Breast epithelium (tissue), 4 donors: ENCODE measurements at regions not wholly inside any gene's neighbourhood (a gene's known extent, or its start where the extent isn't known, plus 50 kb on each side); places are given as distances from the start of the nearest gene placed in this dataset.
A peak's percentile ranks its signal among the peaks of the same experiment; 100 is the strongest.

Experiments
- DNase-seq, 2 donors: peaks; one replicate each; pipeline ENCODE4 v3.0.0-alpha.2; 2019; ENCODE audit warnings: low spot score in 2 of 2
- H3K27ac ChIP-seq, 2 donors: fragments of 200-600 bp; sonication (generic) in 1 of 2; one replicate each; pipeline ENCODE4 v1.5.1; 2016 to 2019; ENCODE audit warnings: mild to moderate bottlenecking in 1 of 2
- H3K27me3 ChIP-seq, 2 donors: fragments of 200-600 bp; sonication (generic) in 1 of 2; one replicate each; pipeline versions ENCODE4 v1.5.1 to v1.6.0; 2017 to 2019; ENCODE audit warnings: control low read depth in 1 of 2, mild to moderate bottlenecking in 1 of 2
- H3K36me3 ChIP-seq: fragments of 200-600 bp; one replicate; pipeline ENCODE4 v1.5.1; 2019
- H3K4me1 ChIP-seq, 2 donors: fragments of 200-600 bp; sonication (generic); one replicate each; pipeline ENCODE4 v1.5.1; 2016 to 2019; ENCODE audit warnings: control low read depth in 1 of 2
- H3K4me3 ChIP-seq, 3 donors: fragments of 200-600 bp; sonication (generic); 1 replicate in 2 of 3; 2 replicates in 1 of 3; pipeline ENCODE4 v1.5.1; 2016 to 2019; ENCODE audit warnings: mild to moderate bottlenecking in 3 of 3, moderate library complexity in 2 of 3
- H3K9me3 ChIP-seq, 2 donors: fragments of 200-600 bp; sonication (generic) in 1 of 2; one replicate each; pipeline ENCODE4 v1.5.1; 2016 to 2019; ENCODE audit warnings: control low read depth in 1 of 2
- POLR2A ChIP-seq: fragments of 450-650 bp; IDR thresholded peaks from one replicate; pipeline ENCODE4 v1.6.1; 2016; ENCODE audit warnings: antibody characterized with exemption, mild to moderate bottlenecking, moderate library complexity
- POLR2AphosphoS5 ChIP-seq, 3 donors: sonication (generic); formaldehyde crosslinking; IDR thresholded peaks; one replicate each; pipeline ENCODE4 v1.6.1; 2017; ENCODE audit warnings: antibody characterized with exemption in 3 of 3
- intact Hi-C: fragments of 100-400 bp; cut with DNase I; formaldehyde crosslinking; loops from one replicate; pipeline ENCODE4 v1.15.1; 2023; ENCODE audit warnings: low total_unique reads
- TF ChIP-seq, protein P1 (sequence below), 3 donors: fragments of 450-650 bp; IDR thresholded peaks; one replicate each; pipeline ENCODE4 v1.5.1; 2016 to 2017; ENCODE audit warnings: antibody characterized with exemption in 3 of 3, mild to moderate bottlenecking in 3 of 3, moderate library complexity in 3 of 3

DNA sequence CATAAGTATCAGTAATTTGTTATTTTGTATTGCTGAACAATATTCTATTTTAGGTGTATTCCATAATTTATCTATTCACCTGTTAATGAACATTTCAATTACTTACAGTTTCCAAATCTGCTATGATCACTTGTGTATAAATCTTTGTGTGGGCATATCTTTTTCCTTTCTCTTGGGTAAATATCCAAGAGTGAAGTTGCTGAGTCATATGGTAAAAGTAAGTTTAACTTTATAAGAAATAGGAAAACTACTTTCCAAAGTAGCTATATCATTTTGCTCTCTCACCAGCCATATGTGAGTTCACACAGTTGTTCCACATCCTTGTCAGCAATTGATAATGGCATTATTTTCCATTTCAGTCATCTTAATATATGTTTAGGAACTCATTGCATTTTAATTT is 66.6 kb upstream of the KITLG start:
- Histone ChIP-seq H3K27ac (no peak overlapping the region), H3K4me3 (no peak overlapping the region), H3K36me3 (no peaks in the 10 kb centered on the region), H3K9me3 (no peaks in the 10 kb centered on the region), H3K27me3 (no peaks in the 10 kb centered on the region), H3K4me1 (no peaks in the 10 kb centered on the region)
- DNase-seq: no peak
- TF ChIP-seq POLR2AphosphoS5 (IDR thresholded peaks at IDR 0.05) (no peak), POLR2A (no peak)
- TF ChIP-seq, protein P1, sequence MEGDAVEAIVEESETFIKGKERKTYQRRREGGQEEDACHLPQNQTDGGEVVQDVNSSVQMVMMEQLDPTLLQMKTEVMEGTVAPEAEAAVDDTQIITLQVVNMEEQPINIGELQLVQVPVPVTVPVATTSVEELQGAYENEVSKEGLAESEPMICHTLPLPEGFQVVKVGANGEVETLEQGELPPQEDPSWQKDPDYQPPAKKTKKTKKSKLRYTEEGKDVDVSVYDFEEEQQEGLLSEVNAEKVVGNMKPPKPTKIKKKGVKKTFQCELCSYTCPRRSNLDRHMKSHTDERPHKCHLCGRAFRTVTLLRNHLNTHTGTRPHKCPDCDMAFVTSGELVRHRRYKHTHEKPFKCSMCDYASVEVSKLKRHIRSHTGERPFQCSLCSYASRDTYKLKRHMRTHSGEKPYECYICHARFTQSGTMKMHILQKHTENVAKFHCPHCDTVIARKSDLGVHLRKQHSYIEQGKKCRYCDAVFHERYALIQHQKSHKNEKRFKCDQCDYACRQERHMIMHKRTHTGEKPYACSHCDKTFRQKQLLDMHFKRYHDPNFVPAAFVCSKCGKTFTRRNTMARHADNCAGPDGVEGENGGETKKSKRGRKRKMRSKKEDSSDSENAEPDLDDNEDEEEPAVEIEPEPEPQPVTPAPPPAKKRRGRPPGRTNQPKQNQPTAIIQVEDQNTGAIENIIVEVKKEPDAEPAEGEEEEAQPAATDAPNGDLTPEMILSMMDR (IDR thresholded peaks at IDR 0.05): no peak
- intact Hi-C loops: no loop called here

DNA sequence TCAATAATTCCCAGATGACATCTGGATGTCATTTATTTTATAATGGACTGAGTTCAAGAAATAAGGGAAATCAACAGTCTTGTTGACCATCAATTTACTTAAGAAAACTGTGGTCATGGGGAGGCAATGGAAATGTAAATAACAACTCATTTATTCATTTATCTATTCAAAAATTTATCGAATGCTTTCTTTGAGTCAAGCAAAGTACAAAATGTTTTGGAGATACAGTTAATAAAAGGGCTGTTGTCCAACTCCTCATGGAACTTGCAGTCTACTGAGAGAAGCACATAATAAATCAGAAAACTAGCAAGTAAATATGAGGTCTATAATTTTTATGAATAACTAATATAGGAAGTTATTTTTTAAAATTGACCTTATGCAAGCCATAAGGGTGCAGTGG is 65.5 kb upstream of the KITLG start:
- H3K4me3 ChIP-seq: no peak overlapping the region
- no peaks in the 10 kb centered on the region for H3K27me3 ChIP-seq
- intact Hi-C loops: no loop called here
- H3K9me3 ChIP-seq: no peaks in the 10 kb centered on the region
- H3K27ac ChIP-seq: no peak overlapping the region
- DNase-seq: no peak
- H3K36me3 ChIP-seq: no peaks in the 10 kb centered on the region
- TF ChIP-seq POLR2AphosphoS5 (IDR thresholded peaks at IDR 0.05) (no peak), POLR2A (no peak)
- TF ChIP-seq, protein P1 (IDR thresholded peaks at IDR 0.05): no peak
- no peaks in the 10 kb centered on the region for H3K4me1 ChIP-seq

DNA sequence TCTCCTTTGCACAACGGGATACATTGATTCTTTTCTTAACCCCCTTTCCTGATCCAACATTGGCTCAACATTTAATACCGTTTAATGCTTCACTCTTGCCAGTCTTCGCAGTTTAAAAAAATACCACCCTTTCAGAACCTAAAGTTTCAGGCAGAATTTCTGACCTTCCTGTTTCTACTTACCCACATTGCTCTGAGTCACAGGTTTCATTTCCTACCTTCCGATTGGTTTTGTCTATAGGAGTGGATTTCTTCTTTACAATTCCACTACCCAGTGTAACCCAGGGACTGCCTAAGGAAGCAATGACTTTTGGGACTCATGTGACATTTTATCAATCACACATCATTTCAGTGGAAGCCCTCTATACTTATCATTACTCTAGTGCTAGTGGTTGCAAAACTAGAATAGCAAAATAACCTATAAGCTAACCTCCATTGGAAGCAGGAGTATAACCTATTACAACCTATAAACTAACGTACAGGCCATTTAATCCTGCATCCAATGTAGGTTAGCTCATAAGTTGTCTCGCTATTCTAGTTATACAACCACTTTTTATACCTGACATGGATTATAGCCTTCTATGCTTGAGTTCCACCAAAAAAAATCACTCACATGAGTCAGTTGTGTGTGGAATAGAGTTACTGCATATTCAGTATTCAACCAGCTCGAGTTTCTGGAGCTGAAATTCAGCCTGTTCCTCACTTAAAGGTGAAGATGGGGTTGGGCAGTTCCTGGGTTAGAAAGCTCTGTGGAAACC is 64.9 kb upstream of the KITLG start:
- H3K4me1 ChIP-seq: no peaks in the 10 kb centered on the region
- no peaks in the 10 kb centered on the region for H3K27me3 ChIP-seq
- no peak overlapping the region for H3K27ac ChIP-seq
- intact Hi-C loops: no loop called here
- no peaks in the 10 kb centered on the region for H3K9me3 ChIP-seq
- H3K36me3 ChIP-seq: no peaks in the 10 kb centered on the region
- H3K4me3 ChIP-seq: no peak overlapping the region
- DNase-seq: no peak
- TF ChIP-seq POLR2A (no peak), POLR2AphosphoS5 (IDR thresholded peaks at IDR 0.05) (no peak)
- TF ChIP-seq, protein P1 (IDR thresholded peaks at IDR 0.05): no peak

DNA sequence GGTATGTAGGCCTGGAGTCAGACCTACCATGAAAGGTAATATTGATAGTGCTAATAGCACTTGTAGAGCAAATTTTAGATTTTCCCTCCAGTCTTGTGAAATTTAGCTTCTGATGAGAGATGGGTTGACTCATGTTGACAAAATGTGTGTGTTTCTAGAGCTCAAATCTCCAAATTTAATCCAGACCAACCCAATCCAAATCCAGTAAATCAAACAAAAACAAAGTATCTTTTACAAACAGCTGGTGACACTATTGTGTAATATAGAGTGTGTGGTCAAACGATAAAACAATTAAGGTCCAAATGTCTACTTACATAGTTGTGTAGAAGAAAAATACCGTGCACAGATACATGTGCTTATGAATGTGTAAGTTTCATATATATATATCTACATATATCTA is 63.4 kb upstream of the KITLG start:
- H3K4me3 ChIP-seq: no peak overlapping the region
- no peaks in the 10 kb centered on the region for H3K27me3 ChIP-seq
- intact Hi-C loops: no loop called here
- no peaks in the 10 kb centered on the region for H3K9me3 ChIP-seq
- H3K4me1 ChIP-seq: no peaks in the 10 kb centered on the region
- DNase-seq: no peak
- no peaks in the 10 kb centered on the region for H3K36me3 ChIP-seq
- no peak overlapping the region for H3K27ac ChIP-seq
- TF ChIP-seq, protein P1 (IDR thresholded peaks at IDR 0.05): no peak
- no peak for TF ChIP-seq POLR2A
- TF ChIP-seq POLR2AphosphoS5 (IDR thresholded peaks at IDR 0.05): no peak

DNA sequence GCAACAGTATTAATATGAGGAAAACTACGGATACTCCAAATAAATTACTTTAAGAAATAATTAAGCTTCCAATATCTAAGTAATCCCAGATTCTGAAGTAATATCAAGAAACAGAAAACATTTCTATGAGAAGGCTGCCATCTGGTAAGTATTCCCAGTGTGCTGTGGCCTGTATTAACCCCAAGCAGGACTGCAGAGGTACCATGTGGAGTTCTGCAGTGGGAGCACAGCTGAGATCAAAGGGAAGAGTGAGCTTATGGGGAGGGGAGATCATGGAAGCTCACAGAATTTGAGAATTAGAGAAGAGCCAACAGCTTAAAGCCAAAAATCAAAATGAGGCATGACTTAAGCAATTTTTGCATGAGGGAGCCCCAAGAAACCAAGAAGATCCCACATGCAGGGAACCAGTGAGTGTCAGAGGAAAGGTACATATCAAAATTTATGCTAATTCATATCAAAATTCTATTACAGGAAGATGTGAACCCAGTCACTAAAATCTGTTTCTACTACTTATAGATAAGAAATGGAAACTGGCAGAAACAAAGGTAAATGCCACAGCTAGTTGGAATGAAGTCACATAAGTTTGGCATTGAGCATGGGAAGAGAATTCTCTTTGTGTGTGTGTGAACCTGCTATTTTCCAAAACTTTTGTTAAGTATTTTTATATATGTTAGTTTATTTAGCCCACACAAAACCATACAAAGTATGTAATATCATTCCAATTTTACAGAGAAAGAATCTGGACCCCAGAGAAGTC is 62.6 kb upstream of the KITLG start:
- TF ChIP-seq, protein P1 (IDR thresholded peaks at IDR 0.05): no peak
- peak overlapping the region in 1 of 2 donors; percentile 17 for H3K27ac ChIP-seq
- H3K27me3 ChIP-seq: no peaks in the 10 kb centered on the region
- no peaks in the 10 kb centered on the region for H3K4me1 ChIP-seq
- intact Hi-C loops: no loop called here
- DNase-seq: no peak
- no peaks in the 10 kb centered on the region for H3K36me3 ChIP-seq
- no peaks in the 10 kb centered on the region for H3K9me3 ChIP-seq
- no peak overlapping the region for H3K4me3 ChIP-seq
